OCI-M1 (cell line): ENCODE measurements at regions not wholly inside any gene's neighbourhood (a gene's known extent, or its start where the extent isn't known, plus 50 kb on each side); places are given as distances from the start of the nearest gene placed in this dataset.

Experiments
- DNase-seq: peaks from one replicate; lab custom pipeline; 2025; lab: John Stamatoyannopoulos, UW

- no peak for DNase-seq
Measured at GRCh38 chr4:107248571-107248970, 212.5 kb upstream of the DKK2 start.

DNA sequence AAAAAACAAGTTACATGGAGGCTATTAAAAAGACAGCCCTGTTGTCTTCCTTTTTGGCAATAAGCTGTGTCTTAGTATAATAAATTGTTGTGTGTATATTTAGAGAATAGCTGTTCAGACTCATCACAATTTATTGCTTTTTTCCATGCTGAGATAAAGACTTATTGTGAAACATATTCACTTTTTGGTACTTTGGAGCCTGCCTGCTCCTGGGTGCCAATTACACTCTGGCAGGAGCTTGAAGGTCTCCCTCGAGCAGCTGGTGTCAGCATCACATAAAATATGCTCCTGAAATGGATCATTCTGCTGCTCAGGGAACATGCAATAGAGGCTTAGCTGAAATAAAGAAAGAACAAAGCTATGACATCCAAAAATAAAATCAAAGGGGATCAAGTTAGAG is 211.6 kb upstream of the DKK2 start:
- DNase-seq: no peak

- no peak for DNase-seq
Measured at GRCh38 chr4:107246761-107247160, 210.6 kb upstream of the DKK2 start.

DNA sequence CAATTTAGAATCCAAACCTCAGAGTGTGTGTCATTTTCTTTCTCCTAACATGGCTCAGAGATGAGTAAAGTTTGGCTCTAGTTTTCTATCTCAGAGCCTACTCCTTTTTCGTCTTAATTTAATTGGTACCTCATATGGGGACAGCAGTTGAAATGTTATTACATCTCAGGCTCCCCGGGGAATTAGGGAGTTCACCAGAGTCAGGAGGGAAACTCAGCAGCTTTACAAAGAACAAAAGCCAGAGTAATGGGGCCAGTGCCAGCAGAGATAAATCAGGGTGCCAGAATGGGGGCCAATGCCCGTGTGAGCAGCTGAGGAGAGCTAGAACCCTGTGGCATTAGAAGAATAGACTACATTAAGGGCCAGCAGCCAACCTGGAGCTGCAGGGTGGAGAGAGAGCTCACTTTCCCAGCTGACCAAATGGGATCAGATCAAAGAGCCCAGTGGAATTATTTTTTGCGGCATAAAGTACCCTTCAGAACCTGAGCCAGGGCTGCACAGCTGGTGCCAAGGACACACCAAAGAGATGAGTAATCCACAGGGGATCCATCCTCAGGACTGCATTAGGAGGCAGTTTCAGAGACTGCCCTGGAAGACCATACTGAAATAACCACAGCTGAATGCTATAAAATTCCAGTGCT is 207.1 kb upstream of the DKK2 start:
- no peak for DNase-seq

- no peak for DNase-seq
Measured at GRCh38 chr4:107220976-107221375, 184.9 kb upstream of the DKK2 start.

- peak; percentile 19 for DNase-seq
Measured at GRCh38 chr4:107219681-107220080, 183.6 kb upstream of the DKK2 start.

- no peak for DNase-seq
Measured at GRCh38 chr4:107216379-107216778, 180.3 kb upstream of the DKK2 start.

DNA sequence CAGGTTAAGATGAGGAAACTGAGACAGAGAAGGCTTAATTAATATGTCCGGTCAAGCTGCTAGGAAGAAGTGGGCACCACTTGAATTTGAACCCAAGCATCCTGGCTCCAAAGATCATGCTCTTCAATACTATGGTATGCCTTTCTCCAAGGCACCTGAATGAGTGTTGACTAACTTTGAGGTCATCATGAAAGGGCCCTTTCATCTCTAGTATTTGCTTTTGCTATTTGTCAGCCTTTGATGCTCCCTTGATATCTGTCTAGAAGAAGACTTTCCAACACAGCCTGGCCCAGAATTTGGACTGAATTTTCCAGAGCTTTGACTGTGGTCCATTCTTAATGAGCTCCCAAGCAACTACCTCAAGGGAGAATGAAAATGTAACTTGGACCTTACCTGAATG is 179.1 kb upstream of the DKK2 start:
- DNase-seq: no peak

GRCh38 chr4:107213880-107214279 is 177.8 kb upstream of the DKK2 start:
- no peak for DNase-seq

- DNase-seq: no peak
Measured at GRCh38 chr4:107213410-107213809, 177.3 kb upstream of the DKK2 start.

- DNase-seq: no peak
Measured at GRCh38 chr4:107212565-107212964, 176.5 kb upstream of the DKK2 start.

DNA sequence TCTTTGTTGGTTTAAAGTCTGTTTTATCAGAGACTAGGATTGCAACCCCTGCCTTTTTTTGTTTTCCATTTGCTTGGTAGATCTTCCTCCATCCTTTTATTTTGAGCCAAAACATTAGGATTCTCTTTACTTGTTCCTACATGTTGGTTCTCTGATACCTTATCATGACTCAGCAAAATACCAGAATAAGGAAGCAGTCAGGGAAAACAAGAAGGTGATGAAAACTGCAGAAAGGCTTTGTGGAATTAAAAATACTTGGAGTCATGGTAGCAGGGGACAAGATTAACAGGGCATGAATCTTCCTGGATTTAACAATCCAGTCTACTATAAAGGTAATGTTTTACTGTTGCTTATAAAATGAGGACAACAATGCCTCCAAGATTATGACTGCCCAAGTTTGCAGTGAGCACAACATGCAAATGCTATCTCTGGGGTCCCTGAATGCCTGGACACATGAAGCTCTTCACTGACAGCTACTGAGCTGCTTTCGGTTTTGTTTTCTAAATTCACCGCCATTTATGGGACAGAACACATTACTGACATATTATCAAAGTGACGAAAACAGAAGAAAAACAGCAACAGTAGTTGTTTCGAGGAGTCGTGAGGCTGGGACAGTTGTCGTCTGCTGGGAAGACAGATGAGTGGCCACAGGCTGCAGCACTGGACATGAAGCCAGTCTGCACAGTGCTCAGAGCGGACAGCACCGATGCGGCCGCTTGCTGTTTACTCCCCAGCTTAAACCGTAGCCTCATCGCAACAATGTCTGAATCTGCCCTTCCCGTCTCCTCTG is 174.5 kb upstream of the DKK2 start:
- DNase-seq: peak; percentile 75

DNA sequence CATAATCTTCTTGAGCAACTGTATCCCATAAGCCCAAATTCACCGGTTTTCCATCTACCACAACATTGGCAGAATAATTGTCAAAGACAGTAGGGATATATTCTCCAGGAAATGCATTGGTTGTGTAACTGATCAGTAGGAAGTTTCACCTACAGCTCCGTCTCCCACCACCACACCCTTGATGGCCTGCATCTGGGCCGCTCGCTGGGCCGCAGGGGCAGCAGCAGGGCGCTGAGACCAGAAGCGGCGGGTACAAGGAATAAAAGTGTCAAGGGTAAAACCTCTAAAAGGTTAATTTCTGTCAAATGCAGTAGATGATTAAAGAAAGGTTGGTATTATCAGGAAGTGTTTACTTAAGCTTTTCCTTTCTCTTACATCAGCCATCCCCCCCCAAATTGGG is 167.6 kb upstream of the DKK2 start:
- no peak for DNase-seq

GRCh38 chr4:107202744-107203143 is 166.6 kb upstream of the DKK2 start:
- DNase-seq: no peak

GRCh38 chr4:107197121-107197520 is 161.0 kb upstream of the DKK2 start:
- DNase-seq: no peak

DNA sequence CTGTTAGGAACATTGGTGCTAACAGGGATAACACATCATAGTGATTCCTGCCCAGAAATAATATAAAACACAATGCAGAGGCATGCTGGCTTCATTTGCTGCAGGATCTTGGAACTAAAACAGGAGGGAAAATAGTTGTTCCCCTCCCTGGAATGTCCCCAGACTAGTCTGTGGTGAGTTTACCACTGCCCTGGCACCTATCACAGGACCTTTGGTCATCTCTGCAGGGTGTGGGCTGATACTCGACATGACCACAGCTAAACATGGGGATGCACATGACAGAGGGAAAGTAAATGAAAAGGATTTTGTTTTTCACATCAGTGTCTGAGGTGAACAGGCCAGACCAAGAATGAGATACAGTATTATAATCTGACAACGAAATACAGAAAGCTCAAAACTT is 160.2 kb upstream of the DKK2 start:
- no peak for DNase-seq

GRCh38 chr4:107194005-107194404 is 157.9 kb upstream of the DKK2 start:
- no peak for DNase-seq

DNA sequence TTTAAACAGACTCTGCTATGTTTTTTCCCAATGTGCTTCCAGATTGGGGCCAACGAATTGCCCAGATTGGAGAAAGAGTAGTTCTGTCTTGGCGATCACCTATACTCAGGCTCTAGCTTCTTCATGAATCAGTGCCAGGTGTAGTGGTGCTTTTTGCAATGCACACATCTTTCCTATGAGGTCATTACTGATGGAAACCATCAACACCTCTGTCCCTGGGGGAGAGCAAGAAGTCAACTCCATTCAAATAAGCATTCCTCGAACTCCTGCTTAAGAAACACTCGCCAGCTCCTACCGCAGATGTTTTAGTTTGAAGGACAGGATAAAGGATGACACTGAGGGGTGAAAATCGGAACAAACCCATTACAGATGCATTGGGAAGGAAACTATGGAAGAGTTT is 156.5 kb upstream of the DKK2 start:
- DNase-seq: no peak

GRCh38 chr4:107187091-107187490 is 151.0 kb upstream of the DKK2 start:
- DNase-seq: no peak

DNA sequence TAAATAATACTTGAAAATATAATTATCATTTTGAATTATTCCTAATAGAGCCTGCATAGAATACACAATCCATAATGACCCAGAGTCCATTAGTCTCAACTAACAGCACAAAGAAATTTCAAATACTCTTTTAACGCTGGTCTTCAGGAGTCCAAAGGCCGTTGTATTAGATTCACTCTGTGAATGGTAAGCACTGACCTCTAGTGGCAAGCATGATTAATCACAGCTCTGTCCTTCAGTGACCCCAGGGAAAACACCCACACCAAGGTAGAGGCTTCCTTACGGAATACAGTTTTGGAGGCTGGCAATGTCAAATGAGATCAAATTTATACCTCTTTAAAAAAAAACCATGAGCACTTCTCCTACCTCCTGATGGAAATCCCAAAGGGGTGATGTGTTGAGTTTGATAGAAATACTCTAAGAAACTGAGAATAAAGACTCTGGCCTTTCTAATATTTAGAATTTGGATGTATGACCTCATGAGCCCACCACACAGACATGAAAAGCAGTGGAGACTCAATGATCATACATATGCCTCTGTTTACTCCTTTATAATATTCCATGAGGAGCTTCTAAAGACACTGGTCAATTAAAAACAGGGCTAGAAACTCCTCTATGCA is 147.2 kb upstream of the DKK2 start:
- DNase-seq: peak; percentile 67

- DNase-seq: no peak
Measured at GRCh38 chr4:107182347-107182746, 146.2 kb upstream of the DKK2 start.

DNA sequence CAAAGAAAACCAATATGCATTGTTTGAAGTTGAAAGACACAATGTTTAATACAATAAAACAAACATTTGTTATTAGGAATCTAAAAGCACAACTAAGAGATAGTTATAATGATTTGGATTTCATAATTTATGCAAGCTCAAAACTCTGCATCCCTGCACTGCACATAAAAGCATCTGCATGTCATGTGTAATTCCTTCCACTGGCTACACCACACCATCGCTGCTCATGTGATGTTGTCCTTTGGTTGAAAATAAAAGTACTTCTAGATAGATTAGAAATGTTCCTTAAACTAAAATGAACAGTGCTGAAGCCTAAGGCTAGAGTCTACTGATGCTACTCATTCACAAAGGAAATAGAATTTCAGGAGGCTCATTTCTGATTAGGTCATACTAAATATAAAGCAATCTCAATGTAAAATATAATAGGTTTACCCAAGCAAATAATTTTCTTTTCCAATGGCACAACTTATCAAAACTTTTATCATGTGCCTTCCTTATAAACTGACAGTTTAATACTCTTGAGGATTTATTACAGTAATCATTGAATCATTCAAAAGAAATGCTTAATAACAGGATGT is 130.8 kb upstream of the DKK2 start:
- no peak for DNase-seq

DNA sequence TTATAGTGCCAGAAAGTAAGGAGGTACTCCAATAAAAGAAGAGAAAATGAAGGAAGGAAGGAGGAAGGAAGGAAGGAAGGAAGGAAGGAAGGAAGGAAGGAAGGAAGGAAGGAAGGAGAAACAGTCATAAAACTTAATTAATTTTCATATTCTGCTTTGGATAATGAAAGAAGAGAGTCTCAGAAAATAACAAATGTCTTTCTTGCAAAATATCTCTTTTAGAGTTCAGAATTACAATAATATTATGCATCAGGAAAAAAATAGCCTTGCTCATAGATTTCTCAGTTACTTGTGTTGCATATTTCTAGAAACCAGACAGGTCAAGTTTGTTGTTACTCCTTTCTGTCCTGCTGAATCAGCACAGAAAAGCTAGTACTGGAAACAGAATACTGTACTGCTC is 130.1 kb upstream of the DKK2 start:
- DNase-seq: no peak
